ENCODE measurements at regions not wholly inside any gene's neighbourhood (a gene's known extent, or its start where the extent isn't known, plus 50 kb on each side); places are given as distances from the start of the nearest gene placed in this dataset.

GRCh38 chr3:156764751-156765150 lies 61.4 kb upstream of the LEKR1 start:
- no peak for DNase-seq (ENCODE audit: low read depth)

GRCh38 chr3:156768390-156768789 lies 57.8 kb upstream of the LEKR1 start:
- DNase-seq (ENCODE audit: low read depth), result no peak
- no peak overlapping the region for H3K4me3 ChIP-seq (ENCODE audit: low read length)
- TF ChIP-seq CTCF (conservative IDR thresholded peaks at IDR 0.05; ENCODE audit: low read length), result no peak

More at GRCh38 chr3:156764751-156765150, 61.4 kb upstream of the LEKR1 start:
- TF ChIP-seq CTCF (conservative IDR thresholded peaks at IDR 0.05; ENCODE audit: low read length), result no peak
- no peak overlapping the region for H3K4me3 ChIP-seq (ENCODE audit: low read length)

- TF ChIP-seq CTCF (conservative IDR thresholded peaks at IDR 0.05; ENCODE audit: low read length), result no peak
- peak; percentile 85 for DNase-seq (ENCODE audit: low read depth)
- H3K4me3 ChIP-seq (ENCODE audit: low read length), result no peak overlapping the region
Observed at GRCh38 chr3:156769721-156770654, 56.2 kb upstream of the LEKR1 start.

- no peak for TF ChIP-seq CTCF (conservative IDR thresholded peaks at IDR 0.05; ENCODE audit: low read length)
Observed at GRCh38 chr3:156770699-156771414, 55.3 kb upstream of the LEKR1 start.

GRCh38 chr3:156772588-156773206 lies 53.5 kb upstream of the LEKR1 start:
- no peak for TF ChIP-seq CTCF (conservative IDR thresholded peaks at IDR 0.05; ENCODE audit: low read length)
- no peak overlapping the region for H3K4me3 ChIP-seq (ENCODE audit: low read length)
- DNase-seq (ENCODE audit: low read depth), result no peak

More at GRCh38 chr3:156770699-156771414, 55.3 kb upstream of the LEKR1 start:
- no peak overlapping the region for H3K4me3 ChIP-seq (ENCODE audit: low read length)
- no peak for DNase-seq (ENCODE audit: low read depth)

GRCh38 chr3:156776031-156776430 lies 50.1 kb upstream of the LEKR1 start:
- no peak overlapping the region for H3K4me3 ChIP-seq (ENCODE audit: low read length)
- DNase-seq (ENCODE audit: low read depth), result no peak
- TF ChIP-seq CTCF (conservative IDR thresholded peaks at IDR 0.05; ENCODE audit: low read length), result no peak
